ENCODE measurements at regions not wholly inside any gene's neighbourhood (a gene's known extent, or its start where the extent isn't known, plus 50 kb on each side); places are given as distances from the start of the nearest gene placed in this dataset.

DNA sequence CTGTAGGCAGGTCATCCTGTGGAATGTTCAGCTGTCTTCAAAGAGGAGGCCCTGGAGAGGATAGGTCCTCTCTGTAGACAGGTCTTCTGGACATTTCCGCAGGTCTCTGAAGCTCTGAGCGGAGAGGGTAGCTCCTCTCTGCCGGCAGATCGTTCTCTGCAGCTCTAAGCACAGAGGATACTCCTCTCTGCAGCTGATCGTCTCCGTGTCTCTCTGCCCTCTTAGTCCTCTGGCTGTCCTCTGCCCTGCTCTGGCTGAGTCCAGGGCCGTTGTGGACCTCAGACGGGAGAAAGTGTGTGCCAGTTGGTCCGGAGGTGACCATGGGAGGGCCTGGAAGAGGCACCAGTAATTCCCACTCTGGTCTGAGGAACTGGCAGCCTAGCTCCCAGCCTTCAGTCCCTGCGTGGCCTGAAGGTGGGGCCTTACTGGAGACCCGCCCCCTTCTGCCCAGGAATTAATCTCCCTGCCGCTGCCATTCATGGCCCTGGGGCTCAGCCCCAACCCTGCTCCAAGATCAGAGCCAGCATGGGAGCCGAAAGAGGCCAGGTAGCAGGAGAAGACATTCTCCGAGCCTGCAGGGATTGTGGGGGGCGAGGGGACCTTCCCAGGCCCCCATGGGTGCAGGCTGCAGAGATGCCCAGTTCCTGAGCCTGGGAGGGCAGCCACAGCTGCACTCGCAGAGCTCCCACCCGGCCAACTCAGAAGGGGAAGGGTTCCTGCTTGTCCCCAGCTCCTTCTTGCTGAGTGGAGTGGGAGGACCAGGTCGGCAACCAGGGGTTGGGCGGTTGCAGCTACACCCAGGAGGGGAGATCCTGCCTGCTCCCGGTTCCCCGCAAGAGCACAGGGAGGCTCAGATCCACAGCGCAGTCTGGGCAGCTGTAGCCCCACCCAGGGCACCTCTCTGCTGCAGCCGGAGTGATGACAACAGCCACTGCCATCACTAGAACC lies 488.7 kb downstream of the RSL24D1 start:
- no peak for DNase-seq

DNA sequence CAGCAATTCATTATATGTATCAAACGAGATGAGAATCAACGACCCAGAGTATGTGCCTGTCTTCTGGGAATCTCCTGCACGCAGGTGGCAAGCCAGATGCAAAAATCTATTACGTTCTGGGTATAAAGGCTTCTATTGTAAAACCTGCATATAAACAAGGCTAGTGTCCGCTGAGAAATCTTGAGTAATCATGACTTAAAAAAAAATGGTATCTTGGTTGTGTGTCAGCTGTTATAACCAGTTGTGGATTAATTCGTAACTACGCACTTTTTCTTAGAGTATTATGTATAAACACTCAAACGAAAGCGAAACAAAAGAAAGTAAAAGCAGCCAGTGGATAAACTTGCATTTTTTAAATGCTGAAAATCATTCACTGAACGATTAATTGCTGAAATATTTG lies 509.1 kb downstream of the RSL24D1 start:
- DNase-seq = no peak
